Esophagus muscularis mucosa (tissue), 4 donors: ENCODE measurements at regions not wholly inside any gene's neighbourhood (a gene's known extent, or its start where the extent isn't known, plus 50 kb on each side); places are given as distances from the start of the nearest gene placed in this dataset.

Source experiments
- CTCF ChIP-seq, 3 experiments: fragments of 200-600 bp in 2 of 3; fragments of 450-650 bp in 1 of 3; sonication (generic) in 2 of 3; IDR thresholded peaks; one replicate each; pipeline ENCODE4 v1.5.1; 2017 to 2019; ENCODE audit warnings: antibody characterized with exemption in 3 of 3, mild to moderate bottlenecking in 2 of 3, moderate library complexity in 1 of 3
- EP300 ChIP-seq: sonication (generic); formaldehyde crosslinking; IDR thresholded peaks from one replicate; pipeline ENCODE4 v1.6.1; 2017; ENCODE audit warnings: antibody characterized with exemption
- POLR2A ChIP-seq: fragments of 450-650 bp; IDR thresholded peaks from one replicate; pipeline ENCODE4 v1.6.1; 2017; ENCODE audit warnings: antibody characterized with exemption, moderate library complexity, mild to moderate bottlenecking, low read depth

- no peak for TF ChIP-seq CTCF (IDR thresholded peaks at IDR 0.05)
- no peak for TF ChIP-seq POLR2A
- TF ChIP-seq EP300: no peak
These were observed 174.5 kb upstream of the AKR1E2 start for GRCh38 chr10:4651404-4652037.
